GM12892 (cell line): ENCODE measurements at regions not wholly inside any gene's neighbourhood (a gene's known extent, or its start where the extent isn't known, plus 50 kb on each side); places are given as distances from the start of the nearest gene placed in this dataset.

Source experiments
- POLR2A ChIP-seq: IDR thresholded peaks from 2 replicates; pipeline ENCODE4 v1.6.1; 2011; ENCODE audit warnings: low read depth, low read length, control low read depth
- POLR2AphosphoS5 ChIP-seq: IDR thresholded peaks from 2 replicates; pipeline ENCODE4 v1.6.1; 2011; ENCODE audit warnings: low read depth, low read length, control low read depth

- TF ChIP-seq POLR2AphosphoS5 (no peak), POLR2A (no peak)
These were observed 211.8 kb upstream of the ZNF536 start for GRCh38 chr19:30160426-30160825.
